Transverse colon (tissue), 4 donors: ENCODE measurements at regions not wholly inside any gene's neighbourhood (a gene's known extent, or its start where the extent isn't known, plus 50 kb on each side); places are given as distances from the start of the nearest gene placed in this dataset.

ENCODE experiments used
- DNase-seq: peaks from one replicate; pipeline ENCODE4 v3.0.0-alpha.2; 2019
- H3K27ac ChIP-seq, 4 donors: fragments of 200-600 bp; sonication (generic); 2 replicates each; pipeline ENCODE4 v1.5.1; 2016 to 2018; ENCODE audit warnings: inconsistent platforms in 4 of 4
- H3K27me3 ChIP-seq: fragments of 200-600 bp; sonication (generic); 2 replicates; pipeline ENCODE4 v1.5.1; 2017; ENCODE audit warnings: inconsistent platforms
- H3K36me3 ChIP-seq, 4 donors: fragments of 200-600 bp; sonication (generic); 2 replicates each; pipeline ENCODE4 v1.5.1; 2017 to 2019; ENCODE audit warnings: inconsistent platforms in 4 of 4
- H3K4me1 ChIP-seq, 4 donors: fragments of 200-600 bp; sonication (generic); 2 replicates each; pipeline ENCODE4 v1.5.1; 2017 to 2020; ENCODE audit warnings: inconsistent platforms in 4 of 4
- H3K4me3 ChIP-seq, 4 donors: fragments of 200-600 bp; sonication (generic); 1 replicate in 1 of 4; 2 replicates in 3 of 4; pipeline versions ENCODE4 v1.5.1 to v1.6.1; 2017 to 2019; ENCODE audit warnings: inconsistent platforms in 4 of 4
- H3K9me3 ChIP-seq, 2 donors: fragments of 200-600 bp; sonication (generic); 2 replicates each; pipeline ENCODE4 v1.5.1; 2017 to 2019; ENCODE audit warnings: inconsistent platforms in 2 of 2
- EP300 ChIP-seq: sonication (generic); formaldehyde crosslinking; IDR thresholded peaks from one replicate; pipeline ENCODE4 v1.6.1; 2017; ENCODE audit warnings: antibody characterized with exemption, low read depth
- POLR2A ChIP-seq: fragments of 450-650 bp; IDR thresholded peaks from one replicate; pipeline ENCODE4 v1.6.1; 2016; ENCODE audit warnings: antibody characterized with exemption, mild to moderate bottlenecking, moderate library complexity
- POLR2AphosphoS5 ChIP-seq, 3 donors: sonication (generic); formaldehyde crosslinking; IDR thresholded peaks; one replicate each; pipeline ENCODE4 v1.6.1; 2016; ENCODE audit warnings: antibody characterized with exemption in 3 of 3
- WGBS, 2 donors: methylation state at CpG; one replicate each; pipeline ENCODE4 v1.1.5; 2018; ENCODE audit warnings: low coverage in 1 of 2; 5-methylcytosine and 5-hydroxymethylcytosine counted together
- in situ Hi-C, 4 donors: fragments of 200-750 bp; cut with MboI; loops; one replicate each; pipeline versions ENCODE4 v1.15.0 to v1.15.1; 2017; ENCODE audit warnings: low sequenced_read_pairs in 3 of 4, low pct_ligation_motif_present in 1 of 4, low pct_unique_long_range_greater_than_20kb in 1 of 4
- intact Hi-C: fragments of 100-400 bp; cut with DNase I; formaldehyde crosslinking; loops from one replicate; pipeline ENCODE4 v1.15.1; 2023; ENCODE audit warnings: low total_unique reads
- TF ChIP-seq, protein P1 (sequence below), 5 experiments: fragments of 200-600 bp in 3 of 5; fragments of 450-650 bp in 2 of 5; sonication (generic) in 3 of 5; IDR thresholded peaks; 1 replicate in 2 of 5; 2 replicates in 3 of 5; pipeline ENCODE4 v1.5.1; 2016 to 2017; ENCODE audit warnings: antibody characterized with exemption in 5 of 5, inconsistent platforms in 3 of 5, mild to moderate bottlenecking in 2 of 5, moderate library complexity in 1 of 5

DNA sequence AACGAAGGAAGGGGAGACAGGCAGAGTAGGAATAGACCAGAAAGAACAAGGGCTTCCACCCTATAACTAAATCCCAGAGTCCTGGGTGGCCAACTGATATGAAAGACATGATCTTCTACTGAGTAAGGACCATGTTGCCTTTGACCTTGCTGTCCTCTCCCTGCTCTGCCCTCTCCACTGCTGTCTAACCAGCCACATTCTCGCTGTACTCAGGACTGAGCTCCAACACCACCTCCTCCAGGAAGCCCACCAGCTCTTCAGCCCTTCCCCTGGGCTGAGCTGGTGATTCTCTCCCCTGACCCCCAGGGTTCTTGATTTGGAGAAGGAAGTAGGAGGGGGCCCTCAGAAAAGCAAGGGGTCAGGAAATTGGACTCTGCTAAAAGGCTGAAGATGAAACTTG, 159.2 kb downstream of the DICER1 start:
- no peak overlapping the region for H3K4me3 ChIP-seq
- WGBS, 2 donors, result 40 to 67% methylated on average over 1 to 2 of the region's 2 CpGs
- intact Hi-C loops, result loop anchor here (5.0 kb wide), 1 partner anchor 104 kb away; no protein-coding TSS in a partner anchor
- H3K36me3 ChIP-seq, result no peaks in the 10 kb centered on the region
- H3K27me3 ChIP-seq, result peaks cover 7% of the 10 kb centered on the region
- H3K4me1 ChIP-seq, result peaks cover 0 to 3% (median 0%) of the 10 kb centered on the region in 4 donors
- TF ChIP-seq, protein P1, sequence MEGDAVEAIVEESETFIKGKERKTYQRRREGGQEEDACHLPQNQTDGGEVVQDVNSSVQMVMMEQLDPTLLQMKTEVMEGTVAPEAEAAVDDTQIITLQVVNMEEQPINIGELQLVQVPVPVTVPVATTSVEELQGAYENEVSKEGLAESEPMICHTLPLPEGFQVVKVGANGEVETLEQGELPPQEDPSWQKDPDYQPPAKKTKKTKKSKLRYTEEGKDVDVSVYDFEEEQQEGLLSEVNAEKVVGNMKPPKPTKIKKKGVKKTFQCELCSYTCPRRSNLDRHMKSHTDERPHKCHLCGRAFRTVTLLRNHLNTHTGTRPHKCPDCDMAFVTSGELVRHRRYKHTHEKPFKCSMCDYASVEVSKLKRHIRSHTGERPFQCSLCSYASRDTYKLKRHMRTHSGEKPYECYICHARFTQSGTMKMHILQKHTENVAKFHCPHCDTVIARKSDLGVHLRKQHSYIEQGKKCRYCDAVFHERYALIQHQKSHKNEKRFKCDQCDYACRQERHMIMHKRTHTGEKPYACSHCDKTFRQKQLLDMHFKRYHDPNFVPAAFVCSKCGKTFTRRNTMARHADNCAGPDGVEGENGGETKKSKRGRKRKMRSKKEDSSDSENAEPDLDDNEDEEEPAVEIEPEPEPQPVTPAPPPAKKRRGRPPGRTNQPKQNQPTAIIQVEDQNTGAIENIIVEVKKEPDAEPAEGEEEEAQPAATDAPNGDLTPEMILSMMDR (IDR thresholded peaks at IDR 0.05), result no peak
- TF ChIP-seq EP300, result no peak
- no peak for TF ChIP-seq POLR2A
- in situ Hi-C loops, result no loop called here
- DNase-seq, result no peak
- H3K27ac ChIP-seq, result no peak overlapping the region
- no peaks in the 10 kb centered on the region for H3K9me3 ChIP-seq

GRCh38 chr14:94995551-94995950, 161.8 kb downstream of the DICER1 start:
- DNase-seq, result no peak
- peaks cover 7% of the 10 kb centered on the region for H3K27me3 ChIP-seq
- no peaks in the 10 kb centered on the region for H3K9me3 ChIP-seq
- H3K36me3 ChIP-seq, result no peaks in the 10 kb centered on the region
- no peak overlapping the region for H3K4me3 ChIP-seq
- intact Hi-C loops (loop anchor here (5.0 kb wide), 1 partner anchor 107 kb away; no protein-coding TSS in a partner anchor), in situ Hi-C loops (no loop called here)
- no peak overlapping the region for H3K27ac ChIP-seq
- WGBS, 2 donors, result 88 to 89% methylated on average over 10 of the region's 10 CpGs
- H3K4me1 ChIP-seq, result no peaks in the 10 kb centered on the region
- no peak for TF ChIP-seq EP300

DNA sequence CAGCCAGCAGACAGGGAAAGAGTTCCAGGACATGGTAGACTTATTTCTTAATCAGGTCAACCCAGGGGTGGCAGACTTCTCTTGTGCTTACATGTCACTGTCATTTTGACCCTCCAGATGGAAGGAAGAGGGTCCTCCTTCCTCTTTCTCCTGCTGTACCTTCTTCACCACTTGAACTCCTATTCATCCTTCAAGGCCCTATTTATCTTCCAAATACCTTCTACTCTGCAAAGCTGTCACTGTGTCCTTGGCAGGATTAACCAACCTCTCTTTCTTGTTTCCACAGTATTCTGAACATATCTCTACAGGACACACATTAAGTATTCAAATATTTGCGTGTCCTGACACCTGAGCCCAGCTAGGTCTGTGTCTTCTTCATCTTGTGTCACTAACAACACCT, 163.1 kb downstream of the DICER1 start:
- intact Hi-C loops, result no loop called here
- Histone ChIP-seq H3K27ac (no peak overlapping the region), H3K4me1 (no peaks in the 10 kb centered on the region), H3K4me3 (no peak overlapping the region), H3K27me3 (peaks cover 7% of the 10 kb centered on the region), H3K36me3 (no peaks in the 10 kb centered on the region), H3K9me3 (no peaks in the 10 kb centered on the region)
- in situ Hi-C loops, result no loop called here
- DNase-seq, result no peak
- TF ChIP-seq EP300, result no peak
- TF ChIP-seq, protein P1 (IDR thresholded peaks at IDR 0.05), result no peak
- TF ChIP-seq POLR2A, result no peak
- TF ChIP-seq POLR2AphosphoS5 (IDR thresholded peaks at IDR 0.05), result no peak
- 79 to 93% methylated on average over 1 of the region's 1 CpG for WGBS, 2 donors

DNA sequence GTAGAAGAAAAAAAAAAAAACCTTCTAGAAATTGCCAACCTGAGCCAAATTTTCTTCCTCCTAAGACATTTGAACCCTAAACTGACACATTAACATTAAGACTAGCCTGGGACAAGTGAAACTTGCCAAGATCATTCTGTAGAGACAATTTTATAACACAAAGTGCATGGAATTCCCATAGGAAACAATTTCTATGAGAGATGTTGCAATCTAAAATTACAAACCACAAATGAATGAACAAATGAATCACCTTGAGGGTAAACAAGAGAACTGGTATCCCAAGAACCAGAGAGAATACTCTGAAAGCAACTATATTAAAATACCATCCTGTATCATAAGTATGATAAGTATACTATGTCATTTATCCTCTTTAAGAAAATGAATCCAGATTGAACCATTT, 165.3 kb downstream of the DICER1 start:
- no peak for DNase-seq
- no peaks in the 10 kb centered on the region for H3K36me3 ChIP-seq
- H3K9me3 ChIP-seq, result peaks cover 0 to 7% of the 10 kb centered on the region in 2 donors
- no peak overlapping the region for H3K4me3 ChIP-seq
- H3K4me1 ChIP-seq, result no peaks in the 10 kb centered on the region
- intact Hi-C loops, result no loop called here
- no peak overlapping the region for H3K27ac ChIP-seq
- in situ Hi-C loops, result no loop called here
- no peaks in the 10 kb centered on the region for H3K27me3 ChIP-seq
- TF ChIP-seq EP300 (no peak), POLR2A (no peak), POLR2AphosphoS5 (IDR thresholded peaks at IDR 0.05) (no peak)
- TF ChIP-seq, protein P1 (IDR thresholded peaks at IDR 0.05), result no peak

DNA sequence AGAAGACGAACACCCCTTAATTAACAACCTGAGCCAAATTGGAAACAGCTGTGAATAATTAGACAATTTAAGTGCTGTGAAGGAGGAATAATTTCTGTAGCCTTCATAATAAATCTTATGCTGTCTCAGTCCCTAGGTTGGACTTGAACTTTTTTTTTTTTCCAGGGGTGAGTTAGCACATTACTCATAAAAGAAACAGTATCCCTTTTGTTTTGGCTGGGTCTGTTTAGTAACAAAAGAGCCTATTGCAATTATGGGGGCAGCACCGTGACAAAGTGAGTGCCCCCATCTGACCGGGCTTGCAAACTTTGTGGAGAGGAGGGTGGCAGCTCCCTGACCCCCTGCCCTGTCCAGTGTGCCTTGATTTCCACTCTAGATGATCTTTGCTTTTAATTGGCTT, 167.4 kb downstream of the DICER1 start:
- 40 to 44% methylated on average over 1 to 3 of the region's 3 CpGs for WGBS, 2 donors
- DNase-seq, result no peak
- in situ Hi-C loops, result no loop called here
- Histone ChIP-seq H3K4me3 (no peak overlapping the region), H3K36me3 (no peaks in the 10 kb centered on the region), H3K27ac (no peak overlapping the region), H3K4me1 (no peaks in the 10 kb centered on the region), H3K27me3 (no peaks in the 10 kb centered on the region), H3K9me3 (peaks cover 0 to 7% of the 10 kb centered on the region in 2 donors)
- intact Hi-C loops, result no loop called here
- TF ChIP-seq, protein P1 (IDR thresholded peaks at IDR 0.05), result no peak
- TF ChIP-seq POLR2A (no peak), POLR2AphosphoS5 (IDR thresholded peaks at IDR 0.05) (no peak), EP300 (no peak)
